ENCODE measurements at regions not wholly inside any gene's neighbourhood (a gene's known extent, or its start where the extent isn't known, plus 50 kb on each side); places are given as distances from the start of the nearest gene placed in this dataset.

DNA sequence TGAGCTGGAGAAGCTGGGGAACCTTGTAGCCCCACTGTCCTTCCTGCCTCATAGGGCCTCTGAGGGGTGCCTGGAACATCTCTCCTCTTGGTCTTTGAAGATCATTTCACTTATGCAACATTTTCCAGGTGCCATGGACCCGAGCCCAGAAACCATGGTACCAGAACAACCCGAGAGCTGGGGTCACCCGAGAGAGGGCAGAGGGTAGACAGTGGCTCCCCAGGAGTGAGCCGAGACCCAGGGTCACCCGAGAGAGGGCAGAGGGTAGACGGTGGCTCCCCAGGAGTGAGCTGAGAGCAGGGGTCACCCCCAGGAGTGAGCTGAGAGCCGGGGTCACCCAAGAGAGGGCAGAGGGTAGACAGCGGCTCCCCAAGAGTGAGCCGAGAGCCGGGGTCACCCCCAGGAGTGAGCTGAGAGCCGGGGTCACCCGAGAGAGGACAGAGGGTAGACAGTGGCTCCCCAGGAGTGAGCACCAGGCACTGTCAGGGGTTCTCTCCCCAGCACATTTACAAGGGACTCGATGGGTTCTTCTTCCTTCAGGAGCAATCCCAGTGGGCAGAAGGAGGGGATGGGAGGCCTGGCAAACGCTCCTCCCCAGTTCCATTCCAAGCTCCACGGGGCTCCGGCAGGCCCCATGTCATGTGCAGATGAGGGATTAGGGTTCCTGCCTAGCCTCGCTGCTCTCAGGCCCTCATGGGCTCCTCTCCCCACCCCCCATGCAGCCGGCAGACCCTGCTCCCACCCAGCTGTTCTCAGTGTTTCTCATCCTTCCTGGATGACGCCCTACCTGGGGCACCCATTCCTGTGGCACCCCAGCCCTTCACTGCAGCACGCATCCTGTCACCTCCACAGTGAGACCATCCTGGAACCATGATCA, 163.5 kb downstream of the RTP5 start:
- Mint-ChIP-seq H3K9me3 (no peaks in the 10 kb centered on the region), H3K27ac (peak overlapping the region; percentile 95), H3K27me3 (no peaks in the 10 kb centered on the region), H3K4me1 (ENCODE audit: low read depth) (peaks cover 52% of the 10 kb centered on the region), H3K4me3 (no peak overlapping the region), H3K36me3 (ENCODE audit: low read depth) (peaks cover 32% of the 10 kb centered on the region)
- intact Hi-C loops (cut with DNase I, micrococcal nuclease) = loop anchor here (2.0 to 5.0 kb wide), 2 partner anchors 54 kb away; no protein-coding TSS in a partner anchor
- Histone ChIP-seq H3K9me3 (ENCODE audit: control insufficient read depth in 1 of 2, insufficient read depth in 1 of 2, low read length in 2 of 2) (peaks cover 0 to 15% of the 10 kb centered on the region in 2 experiments), H3K27me3 (ENCODE audit: control insufficient read depth in 1 of 2, insufficient read depth in 2 of 2, low read length in 2 of 2) (peaks cover 0 to 2% of the 10 kb centered on the region in 2 experiments), H3K4me1 (ENCODE audit: insufficient read depth, low read length) (peaks cover 45% of the 10 kb centered on the region), H3K27ac (ENCODE audit: low read depth in 1 of 2, low read length in 2 of 2) (no peak overlapping the region), H3K36me3 (ENCODE audit: insufficient read depth, low read length) (no peaks in the 10 kb centered on the region), H3K4me3 (ENCODE audit: low read length) (no peak overlapping the region)
- TF ChIP-seq CTCF (IDR thresholded peaks at IDR 0.05) = no peak
- POLR2A ChIA-PET = no interaction called here
- CTCF ChIA-PET = no interaction called here
- DNase-seq (peak in 1 of 14 experiments; percentile 30), ATAC-seq (ENCODE audit: poor library complexity) (no peak)

- H3K27me3 ChIP-seq (ENCODE audit: control insufficient read depth in 1 of 2, insufficient read depth in 2 of 2, low read length in 2 of 2) = peaks cover 0 to 2% of the 10 kb centered on the region in 2 experiments
- H3K9me3 ChIP-seq (ENCODE audit: control insufficient read depth in 1 of 2, insufficient read depth in 1 of 2, low read length in 2 of 2) = peaks cover 0 to 10% of the 10 kb centered on the region in 2 experiments
- H3K27ac ChIP-seq (ENCODE audit: low read depth in 1 of 2, low read length in 2 of 2) = no peak overlapping the region
- Mint-ChIP-seq H3K4me1 (ENCODE audit: low read depth) (peaks cover 47% of the 10 kb centered on the region), H3K4me3 (peak overlapping the region; percentile 60), H3K36me3 (ENCODE audit: low read depth) (peaks cover 26% of the 10 kb centered on the region), H3K27me3 (no peaks in the 10 kb centered on the region), H3K9me3 (no peaks in the 10 kb centered on the region), H3K27ac (peak overlapping the region; percentile 74)
- intact Hi-C loops (cut with DNase I, micrococcal nuclease) = loop anchor here in 1 of 2 experiments (5.0 kb wide), 1 partner anchor 53 kb away; no protein-coding TSS in a partner anchor
- no peak for ATAC-seq (ENCODE audit: poor library complexity)
- CTCF ChIA-PET = no interaction called here
- peaks cover 43% of the 10 kb centered on the region for H3K4me1 ChIP-seq (ENCODE audit: insufficient read depth, low read length)
- DNase-seq = no peak
- no peak overlapping the region for H3K4me3 ChIP-seq (ENCODE audit: low read length)
- POLR2A ChIA-PET = no interaction called here
- no peak for TF ChIP-seq CTCF (IDR thresholded peaks at IDR 0.05)
- no peaks in the 10 kb centered on the region for H3K36me3 ChIP-seq (ENCODE audit: insufficient read depth, low read length)
Measured at GRCh38 chr2:242034138-242034537, 164.6 kb downstream of the RTP5 start.

- peaks cover 16% of the 10 kb centered on the region for H3K36me3 Mint-ChIP-seq (ENCODE audit: low read depth)
- Histone ChIP-seq H3K4me1 (ENCODE audit: insufficient read depth, low read length) (peaks cover 32% of the 10 kb centered on the region), H3K4me3 (ENCODE audit: low read length) (no peak overlapping the region), H3K27me3 (ENCODE audit: control insufficient read depth in 1 of 2, insufficient read depth in 2 of 2, low read length in 2 of 2) (peaks cover 0 to 2% of the 10 kb centered on the region in 2 experiments), H3K36me3 (ENCODE audit: insufficient read depth, low read length) (no peaks in the 10 kb centered on the region), H3K27ac (ENCODE audit: low read depth in 1 of 2, low read length in 2 of 2) (no peak overlapping the region), H3K9me3 (ENCODE audit: control insufficient read depth in 1 of 2, insufficient read depth in 1 of 2, low read length in 2 of 2) (peaks cover 0 to 2% of the 10 kb centered on the region in 2 experiments)
- DNase-seq = peak in 1 of 14 experiments; percentile 8
- H3K27ac Mint-ChIP-seq = no peak overlapping the region
- POLR2A ChIA-PET = no interaction called here
- no peaks in the 10 kb centered on the region for H3K9me3 Mint-ChIP-seq
- H3K4me3 Mint-ChIP-seq = no peak overlapping the region
- no peaks in the 10 kb centered on the region for H3K27me3 Mint-ChIP-seq
- no peak for TF ChIP-seq CTCF (IDR thresholded peaks at IDR 0.05)
- H3K4me1 Mint-ChIP-seq (ENCODE audit: low read depth) = peaks cover 36% of the 10 kb centered on the region
- CTCF ChIA-PET = no interaction called here
- intact Hi-C loops (cut with DNase I, micrococcal nuclease) = loop anchor here in 1 of 2 experiments (5.0 kb wide), 1 partner anchor 52 kb away; no protein-coding TSS in a partner anchor
- no peak for ATAC-seq (ENCODE audit: poor library complexity)
Measured at GRCh38 chr2:242034996-242035814, 165.7 kb downstream of the RTP5 start.

Data from CD4-positive, alpha-beta T cell (primary cell).